ENCODE measurements at regions not wholly inside any gene's neighbourhood (a gene's known extent, or its start where the extent isn't known, plus 50 kb on each side); places are given as distances from the start of the nearest gene placed in this dataset.

- no peaks in the 10 kb centered on the region for H3K36me3 ChIP-seq (replicated peaks in 1 of 2; ENCODE audit: control insufficient read depth in 1 of 2, insufficient read depth in 2 of 2, low read length in 2 of 2)
- ChIA-PET CTCF (ENCODE audit: low intra/inter-chr PET ratio, low total read pairs) (no interaction called here), POLR2A (no interaction called here)
- TF ChIP-seq MED13 (CRISPR knock-in tag; IDR thresholded peaks at IDR 0.05) (no peak), SP5 (CRISPR knock-in tag; IDR thresholded peaks at IDR 0.05; ENCODE audit: borderline replicate concordance, low read depth) (no peak), KLF12 (CRISPR knock-in tag; IDR thresholded peaks at IDR 0.05; ENCODE audit: borderline replicate concordance) (no peak), PATZ1 (CRISPR knock-in tag; IDR thresholded peaks at IDR 0.05) (no peak)
- no peak for DNase-seq (ENCODE audit: low spot score)
- ATAC-seq, result no peak
- no peaks in the 10 kb centered on the region for H3K27me3 ChIP-seq (ENCODE audit: control insufficient read depth in 1 of 2, insufficient read depth in 2 of 2, low read length in 2 of 2)
- no peaks in the 10 kb centered on the region for H3K4me1 ChIP-seq (ENCODE audit: insufficient read depth, low read length)
- no peak overlapping the region for H2AFZ ChIP-seq (ENCODE audit: low read length)
- intact Hi-C loops (cut with micrococcal nuclease; ENCODE audit: unreplicated experiment) (no loop called here), in situ Hi-C loops (cut with HindIII; ENCODE audit: extremely low pct_ligation_motif_present, low pct_unique_long_range_greater_than_20kb) (no loop called here)
- H3K27ac ChIP-seq (ENCODE audit: extremely low read length, insufficient read depth, low read length), result no peak overlapping the region
- H3K79me2 ChIP-seq (ENCODE audit: insufficient read depth, low read length), result no peaks in the 10 kb centered on the region
- FAIRE-seq, result no peak
- no TSS peak for BruUV-seq (replicated peaks)
- H3K9me3 ChIP-seq (ENCODE audit: low read length), result no peaks in the 10 kb centered on the region
- no peak overlapping the region for H3K4me3 ChIP-seq (replicated peaks in 1 of 3; ENCODE audit: insufficient read depth in 1 of 3, low read depth in 2 of 3, low read length in 3 of 3)
- H3K9ac ChIP-seq (ENCODE audit: insufficient read depth, low read depth, low read length), result no peak overlapping the region
- H3K4me2 ChIP-seq (ENCODE audit: low read depth, low read length), result no peak overlapping the region
- H4K20me1 ChIP-seq (ENCODE audit: insufficient read depth, low read length), result no peaks in the 10 kb centered on the region
Measured at GRCh38 chr12:88361493-88361892, 218.8 kb downstream of the KITLG start.

GRCh38 chr12:88362439-88362838, 217.8 kb downstream of the KITLG start:
- no peaks in the 10 kb centered on the region for H3K36me3 ChIP-seq (replicated peaks in 1 of 2; ENCODE audit: control insufficient read depth in 1 of 2, insufficient read depth in 2 of 2, low read length in 2 of 2)
- POLR2A ChIA-PET, result no interaction called here
- CTCF ChIA-PET (ENCODE audit: low intra/inter-chr PET ratio, low total read pairs), result no interaction called here
- H3K27me3 ChIP-seq (ENCODE audit: control insufficient read depth in 1 of 2, insufficient read depth in 2 of 2, low read length in 2 of 2), result no peaks in the 10 kb centered on the region
- H3K9ac ChIP-seq (ENCODE audit: insufficient read depth, low read depth, low read length), result no peak overlapping the region
- no peak for DNase-seq (ENCODE audit: low spot score)
- TF ChIP-seq, protein P1, sequence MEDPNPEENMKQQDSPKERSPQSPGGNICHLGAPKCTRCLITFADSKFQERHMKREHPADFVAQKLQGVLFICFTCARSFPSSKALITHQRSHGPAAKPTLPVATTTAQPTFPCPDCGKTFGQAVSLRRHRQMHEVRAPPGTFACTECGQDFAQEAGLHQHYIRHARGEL (CRISPR knock-in tag; IDR thresholded peaks at IDR 0.05), result no peak
- TF ChIP-seq CCDC6 (CRISPR knock-in tag; IDR thresholded peaks at IDR 0.05), result no peak
- no peak for TF ChIP-seq PAF1 (CRISPR knock-in tag; IDR thresholded peaks at IDR 0.05)
- TF ChIP-seq ZBTB3 (CRISPR knock-in tag; IDR thresholded peaks at IDR 0.05; ENCODE audit: borderline replicate concordance, low read depth), result no peak
- no peak for TF ChIP-seq POLR2G (IDR thresholded peaks at IDR 0.05; ENCODE audit: low read depth, low read length)
- no peak for TF ChIP-seq FUBP1 (CRISPR knock-in tag; IDR thresholded peaks at IDR 0.05; ENCODE audit: borderline replicate concordance)
- TF ChIP-seq BHLHE40 (IDR thresholded peaks at IDR 0.05; ENCODE audit: low read length), result no peak
- TF ChIP-seq ZZZ3 (CRISPR knock-in tag; IDR thresholded peaks at IDR 0.05; ENCODE audit: borderline replicate concordance), result no peak
- TF ChIP-seq CBX1 (IDR thresholded peaks at IDR 0.05; ENCODE audit: low read depth), result no peak
- TF ChIP-seq TFDP2 (CRISPR knock-in tag; IDR thresholded peaks at IDR 0.05), result no peak
- TF ChIP-seq SAFB2 (CRISPR knock-in tag; IDR thresholded peaks at IDR 0.05; ENCODE audit: borderline replicate concordance, low read depth), result no peak
- TF ChIP-seq ZNF335 (CRISPR knock-in tag; IDR thresholded peaks at IDR 0.05), result no peak
- 2% methylated on average over 2 of the region's 2 CpGs for WGBS (ENCODE audit: low lambda C conversion rate)
- H4K20me1 ChIP-seq (ENCODE audit: insufficient read depth, low read length), result no peaks in the 10 kb centered on the region
- H3K9me3 ChIP-seq (ENCODE audit: low read length), result no peaks in the 10 kb centered on the region
- H3K4me3 ChIP-seq (replicated peaks in 1 of 3; ENCODE audit: insufficient read depth in 1 of 3, low read depth in 2 of 3, low read length in 3 of 3), result no peak overlapping the region
- FAIRE-seq, result no peak
- BruUV-seq (replicated peaks), result no TSS peak
- ATAC-seq, result no peak
- in situ Hi-C loops (cut with HindIII; ENCODE audit: extremely low pct_ligation_motif_present, low pct_unique_long_range_greater_than_20kb) (no loop called here), intact Hi-C loops (cut with micrococcal nuclease; ENCODE audit: unreplicated experiment) (no loop called here)
- no peak overlapping the region for H2AFZ ChIP-seq (ENCODE audit: low read length)
- no peak overlapping the region for H3K4me2 ChIP-seq (ENCODE audit: low read depth, low read length)
- H3K27ac ChIP-seq (ENCODE audit: extremely low read length, insufficient read depth, low read length), result no peak overlapping the region
- H3K79me2 ChIP-seq (ENCODE audit: insufficient read depth, low read length), result no peaks in the 10 kb centered on the region
- no peaks in the 10 kb centered on the region for H3K4me1 ChIP-seq (ENCODE audit: insufficient read depth, low read length)
